Embryonic facial prominence (tissue), 1 donor: ENCODE measurements at regions not wholly inside any gene's neighbourhood (a gene's known extent, or its start where the extent isn't known, plus 50 kb on each side); places are given as distances from the start of the nearest gene placed in this dataset.
"Not testable (repeated sequence)": the region's sequence is repeated elsewhere in the genome, so short reads cannot be mapped to it uniquely, and the experiment has no call there.

ENCODE experiments used
- DNase-seq: peaks from one replicate; pipeline ENCODE4 v3.0.0-alpha.2; 2016; ENCODE audit errors: extremely low spot score

GRCh38 chr5:166709691-166710090 is 1581.8 kb upstream of the WWC1 start:
- no peak for DNase-seq

GRCh38 chr5:166710271-166710670 is 1581.2 kb upstream of the WWC1 start:
- DNase-seq: no peak

GRCh38 chr5:166712447-166713185 is 1578.8 kb upstream of the WWC1 start:
- no peak for DNase-seq

DNA sequence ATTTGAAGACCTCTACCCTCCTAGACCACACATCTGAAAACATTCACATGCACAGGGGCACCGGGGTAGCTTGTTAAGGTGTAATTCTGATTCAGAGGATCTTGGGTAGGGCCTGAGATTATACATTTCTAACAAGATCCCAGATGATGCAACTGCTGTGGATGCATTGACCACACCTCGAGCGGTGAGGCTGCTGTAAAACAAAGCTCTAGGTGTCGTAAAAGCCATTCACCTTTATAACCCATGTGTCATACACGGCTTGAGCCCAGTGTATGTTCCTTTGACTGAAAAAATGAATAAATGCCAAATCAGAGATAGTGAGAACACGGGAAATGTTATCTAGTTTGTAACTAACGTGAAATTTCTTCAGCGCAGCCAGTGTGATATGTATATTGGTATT is 1578.2 kb upstream of the WWC1 start:
- DNase-seq: no peak

DNA sequence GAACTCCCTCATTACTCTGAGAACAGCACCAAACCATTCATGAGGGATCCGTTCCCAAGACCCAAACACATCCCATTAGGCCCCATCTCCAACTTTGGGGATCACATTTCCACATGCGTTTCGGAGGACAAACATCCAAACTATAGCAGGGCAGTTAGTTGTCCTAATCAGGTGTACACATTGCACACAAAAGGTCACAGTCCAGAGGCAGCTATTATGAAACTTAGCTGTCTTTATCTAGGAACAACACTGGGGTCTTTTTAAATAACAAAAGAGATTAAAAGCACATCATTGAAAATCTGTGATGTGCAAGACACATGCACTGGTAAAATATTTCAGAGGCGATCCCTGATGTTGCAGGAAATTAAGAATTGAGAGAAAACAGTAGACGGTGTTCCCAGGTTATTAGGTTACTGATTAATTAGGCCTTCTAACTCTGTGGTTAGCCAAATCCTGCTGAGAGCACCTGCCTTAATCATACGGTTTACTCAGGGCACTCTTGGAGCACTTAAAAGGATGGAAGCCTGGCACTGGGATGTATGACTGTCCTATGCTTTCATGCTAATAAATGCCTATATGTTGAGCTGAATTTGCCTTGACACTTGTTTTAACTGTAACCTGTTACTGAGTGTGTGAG is 1574.5 kb upstream of the WWC1 start:
- no peak for DNase-seq

DNA sequence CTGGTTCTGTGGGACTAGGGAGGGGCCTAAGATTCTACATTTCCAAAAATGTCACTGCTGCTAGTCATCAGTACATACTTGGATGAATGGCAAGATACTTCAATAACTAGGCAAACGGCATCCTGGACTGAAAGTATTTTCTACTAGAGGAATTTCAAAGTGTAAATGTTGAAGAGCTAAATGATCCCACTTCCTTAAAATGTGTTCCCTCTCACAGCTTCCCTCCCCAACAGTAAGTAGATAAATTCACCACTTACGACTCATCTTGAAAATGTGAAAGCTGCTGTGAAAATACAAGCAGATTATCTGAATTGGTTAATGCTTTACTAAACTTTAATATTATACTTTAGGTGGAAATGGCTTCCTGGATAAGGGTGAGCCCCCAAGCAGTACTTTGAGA is 1571.5 kb upstream of the WWC1 start:
- no peak for DNase-seq

- no peak for DNase-seq
Observed at GRCh38 chr5:166722939-166723338, 1568.5 kb upstream of the WWC1 start.

DNA sequence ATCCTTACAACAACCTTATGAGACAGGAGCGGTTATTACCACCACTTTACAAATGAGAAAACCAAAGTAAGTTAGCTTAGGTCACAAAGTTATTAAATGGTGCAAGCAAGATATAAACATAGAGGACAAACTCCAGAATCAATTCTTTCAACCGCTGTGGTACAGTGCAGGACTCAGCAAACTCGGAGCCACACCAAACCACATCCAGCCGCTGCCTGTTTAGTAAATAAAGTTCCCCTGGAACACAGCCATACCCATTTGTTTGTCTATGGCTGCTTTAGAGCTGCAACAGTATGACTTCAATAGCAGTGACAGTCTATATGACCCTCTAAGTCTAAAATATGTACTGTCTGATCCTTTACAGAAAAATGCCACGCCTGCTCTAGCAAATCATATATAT is 1567.2 kb upstream of the WWC1 start:
- DNase-seq: no peak

DNA sequence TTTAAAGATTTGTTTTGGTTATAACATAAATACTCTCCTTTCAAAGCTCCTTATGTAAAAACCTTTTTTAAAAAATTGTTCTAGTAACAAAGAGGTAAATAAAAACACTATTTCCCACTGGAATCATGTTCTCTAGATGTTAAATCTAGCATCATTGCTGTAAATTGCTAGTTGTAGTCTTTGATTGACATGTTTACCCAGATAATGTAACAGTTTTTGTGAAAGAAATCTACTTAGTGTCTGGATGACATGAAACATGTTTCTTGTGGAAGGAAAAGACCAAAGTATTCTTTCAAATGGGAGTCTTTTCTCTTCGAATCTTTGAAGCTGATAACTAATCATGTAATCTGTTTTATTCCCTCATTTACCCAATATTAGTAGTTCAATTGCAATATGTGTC is 1565.9 kb upstream of the WWC1 start:
- DNase-seq: no peak

DNA sequence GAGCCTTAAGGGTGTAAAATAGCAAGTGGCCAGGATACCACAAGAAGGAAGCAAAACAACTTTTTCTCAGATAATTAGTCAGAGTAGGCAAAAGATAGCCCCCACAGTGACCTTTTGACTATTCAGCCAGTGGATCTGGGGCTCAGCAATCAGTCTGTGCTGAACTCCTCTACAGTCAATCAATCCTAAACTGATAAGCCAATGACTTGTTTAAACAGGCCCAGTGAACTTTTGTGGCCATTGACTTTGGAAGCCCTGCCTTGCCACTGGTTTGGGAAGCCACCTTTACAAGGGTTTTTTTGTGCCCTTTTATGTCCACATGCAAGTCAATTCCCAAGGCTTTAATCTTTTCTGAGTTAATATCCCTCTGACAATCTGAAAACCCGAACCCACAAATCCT is 1565.0 kb upstream of the WWC1 start:
- no peak for DNase-seq

- not testable (repeated sequence) for DNase-seq
Observed at GRCh38 chr5:166742951-166743350, 1548.5 kb upstream of the WWC1 start.

- no peak for DNase-seq
Observed at GRCh38 chr5:166746506-166746905, 1544.9 kb upstream of the WWC1 start.

DNA sequence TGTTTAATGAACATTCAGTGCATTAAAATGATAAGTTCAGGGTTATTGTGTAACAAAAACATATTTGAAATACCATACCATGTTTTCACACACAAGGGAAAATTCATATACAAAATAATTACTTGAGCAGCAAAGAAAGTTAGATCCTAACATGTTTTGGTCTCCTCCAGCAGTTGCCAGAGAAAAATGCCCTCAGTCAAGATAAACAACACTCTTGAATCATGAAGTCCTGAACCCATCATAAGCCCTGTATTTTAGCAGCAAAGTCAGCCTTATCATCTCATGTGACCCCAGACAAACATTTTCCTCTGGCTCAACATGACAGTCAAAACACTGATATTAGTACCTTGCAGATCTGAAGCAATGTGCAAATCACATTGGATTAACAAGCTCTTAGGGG is 1541.1 kb upstream of the WWC1 start:
- DNase-seq: no peak

DNA sequence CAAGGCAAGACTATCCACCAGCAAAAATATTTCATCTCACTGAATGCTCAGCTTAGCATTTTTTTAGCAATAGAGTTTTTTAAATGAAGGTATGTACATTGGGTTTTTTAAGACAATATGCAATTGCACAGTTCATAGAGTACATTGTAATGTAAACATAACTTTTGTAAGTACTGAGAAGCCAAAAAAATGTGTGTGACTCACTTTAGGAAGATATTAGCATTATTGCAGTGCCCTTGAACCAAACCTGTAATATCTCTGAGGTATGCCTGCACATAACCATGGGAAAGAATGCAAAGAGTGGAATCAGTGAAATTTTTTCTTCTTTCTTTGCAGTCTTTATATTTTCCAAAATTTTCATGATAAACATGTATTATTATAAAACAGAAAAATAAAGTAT is 1533.3 kb upstream of the WWC1 start:
- no peak for DNase-seq

DNA sequence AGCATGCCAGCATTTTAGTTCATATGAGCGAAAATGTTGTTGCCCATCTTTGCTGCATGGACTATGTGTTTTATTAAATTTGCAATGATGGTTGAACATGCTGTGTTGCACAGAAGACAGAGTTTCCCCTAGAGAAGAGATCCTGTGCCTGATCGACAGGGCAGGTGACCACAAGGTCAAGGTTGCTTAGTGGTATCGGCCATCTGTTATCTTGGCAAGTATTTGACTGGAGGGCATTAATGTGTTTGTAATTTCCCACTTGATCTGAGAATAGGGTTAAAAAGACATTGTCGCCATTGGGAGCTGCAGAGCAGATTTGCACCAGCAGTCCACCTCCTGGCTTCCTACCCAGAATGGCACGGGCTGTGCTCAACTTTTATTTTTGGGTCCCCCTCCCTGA is 1523.6 kb upstream of the WWC1 start:
- no peak for DNase-seq

DNA sequence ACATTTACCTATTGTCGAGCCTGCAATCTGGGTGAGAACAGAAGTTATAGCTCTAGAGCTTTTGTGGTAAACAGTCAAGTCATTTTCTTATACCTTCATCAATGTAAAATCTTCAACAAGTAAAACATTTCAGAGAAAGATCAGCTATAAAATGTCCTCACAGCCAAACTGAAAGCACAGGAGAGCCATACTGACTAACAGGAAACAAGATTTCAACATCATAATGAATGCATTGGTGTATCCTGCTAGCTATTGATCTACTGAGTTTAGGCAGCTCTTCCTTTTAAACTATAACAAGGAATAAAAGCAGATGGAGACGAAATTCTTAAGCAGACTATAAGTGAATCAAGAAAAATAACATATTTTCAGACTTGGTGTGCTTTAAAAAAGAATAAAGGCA is 1522.9 kb upstream of the WWC1 start:
- no peak for DNase-seq

GRCh38 chr5:166772770-166773169 is 1518.7 kb upstream of the WWC1 start:
- no peak for DNase-seq

DNA sequence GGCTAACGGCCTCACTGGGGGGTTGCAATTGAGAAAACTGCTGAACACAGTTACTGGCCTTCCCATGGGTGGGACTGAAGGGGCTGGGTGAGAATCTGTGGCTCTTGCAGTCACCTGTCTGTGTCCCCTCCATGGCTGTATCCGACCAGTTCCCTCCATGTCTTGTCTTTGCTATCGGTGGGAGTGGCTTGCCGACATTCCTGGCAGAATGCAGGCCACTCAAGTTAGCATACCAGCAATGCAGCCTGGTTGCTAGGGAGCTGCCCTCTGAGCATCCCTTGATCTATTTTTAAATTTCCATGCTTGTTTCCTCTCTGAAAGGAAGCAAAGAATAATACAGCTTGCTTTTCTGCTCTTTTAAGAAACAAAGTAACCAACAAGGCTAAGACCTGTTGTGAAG is 1509.7 kb upstream of the WWC1 start:
- no peak for DNase-seq

DNA sequence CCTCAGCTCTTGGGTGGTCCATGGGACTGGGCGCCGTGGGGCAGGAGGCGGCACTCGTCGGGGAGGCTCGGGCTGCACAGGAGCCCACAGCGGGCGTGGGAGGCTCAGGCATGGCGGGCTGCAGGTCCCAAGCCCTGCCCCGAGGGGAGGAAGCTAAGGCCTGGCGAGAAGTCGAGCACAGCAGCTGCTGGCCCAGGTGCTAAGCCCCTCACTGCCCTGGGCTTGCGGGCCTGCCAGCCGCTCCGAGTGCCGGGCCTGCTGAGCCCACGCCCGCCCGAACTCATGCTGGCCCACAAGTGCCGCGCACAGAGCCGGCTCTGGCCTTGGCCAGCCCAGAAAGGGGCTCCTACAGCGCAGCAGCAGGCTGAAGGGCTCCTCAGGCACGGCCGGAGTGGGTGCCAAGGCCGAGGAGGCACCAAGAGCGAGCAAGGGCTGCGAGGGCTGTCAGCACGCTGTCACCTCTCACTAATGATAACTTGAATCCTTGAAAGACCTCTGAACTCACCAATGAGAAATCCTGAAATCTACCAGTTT is 1506.8 kb upstream of the WWC1 start:
- no peak for DNase-seq

GRCh38 chr5:166786178-166786577 is 1505.3 kb upstream of the WWC1 start:
- DNase-seq: no peak

- no peak for DNase-seq
Observed at GRCh38 chr5:166786889-166787288, 1504.6 kb upstream of the WWC1 start.

DNA sequence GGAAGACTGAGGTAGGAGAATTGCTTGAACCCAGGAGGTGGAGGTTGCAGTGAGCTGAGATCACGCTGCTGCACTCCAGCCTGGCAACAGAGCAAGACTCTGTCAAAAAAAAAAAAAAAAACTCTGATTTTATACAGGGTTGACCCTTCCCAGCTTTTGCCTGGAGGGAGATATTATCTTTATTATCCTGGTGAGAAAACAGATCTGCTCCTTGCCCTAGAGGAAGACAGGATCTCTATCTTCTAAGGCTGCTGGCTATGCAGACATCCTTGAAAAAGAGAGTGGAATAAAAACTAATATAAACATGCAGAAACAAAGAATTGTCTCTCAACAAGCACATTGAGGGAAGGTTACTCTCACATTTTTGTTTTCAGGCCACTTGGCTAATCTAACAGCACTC is 1503.4 kb upstream of the WWC1 start:
- DNase-seq: no peak

GRCh38 chr5:166795756-166796155 is 1495.7 kb upstream of the WWC1 start:
- DNase-seq: no peak

GRCh38 chr5:166803058-166803457 is 1488.4 kb upstream of the WWC1 start:
- DNase-seq: no peak
